Stimulated activated naive B cell treated with anti-CD40 and anti-IgM and Interleukin-4, amounts not matched to agents 10 μg/mL and 1 μg/mL and 100 μg/mL, for 72 hours (primary cell): ENCODE measurements at regions not wholly inside any gene's neighbourhood (a gene's known extent, or its start where the extent isn't known, plus 50 kb on each side); places are given as distances from the start of the nearest gene placed in this dataset.
"Not testable (repeated sequence)": the region's sequence is repeated elsewhere in the genome, so short reads cannot be mapped to it uniquely, and the experiment has no call there.

ENCODE experiments used
- ATAC-seq, 2 donors: fragments of 150-1000 bp; cut with Tn5 transposase; replicated peaks; 2 replicates each; pipeline ENCODE4 v1.10.0; 2021; ENCODE audit warnings: moderate library complexity in 1 of 2
- DNase-seq: peaks from one replicate; pipeline ENCODE4 v3.0.0; 2021
- H3K27ac Mint-ChIP-seq: one replicate; pipeline ENCODE4 v1.8.0; 2022; ENCODE audit warnings: mild to moderate bottlenecking, mixed read lengths
- H3K27me3 Mint-ChIP-seq, 2 donors: one replicate each; pipeline ENCODE4 v1.8.0; 2022; ENCODE audit warnings: mixed read lengths in 2 of 2
- H3K36me3 Mint-ChIP-seq, 2 donors: one replicate each; pipeline ENCODE4 v1.8.0; 2022; ENCODE audit warnings: mixed read lengths in 2 of 2, mild to moderate bottlenecking in 1 of 2
- H3K4me1 Mint-ChIP-seq, 2 donors: one replicate each; pipeline ENCODE4 v1.8.0; 2022; ENCODE audit warnings: mixed read lengths in 2 of 2, mild to moderate bottlenecking in 1 of 2
- H3K4me3 Mint-ChIP-seq, 2 donors: one replicate each; pipeline ENCODE4 v1.8.0; 2022; ENCODE audit warnings: mild to moderate bottlenecking in 2 of 2, mixed read lengths in 2 of 2, moderate library complexity in 1 of 2
- H3K9me3 Mint-ChIP-seq, 2 donors: one replicate each; pipeline ENCODE4 v1.8.0; 2022; ENCODE audit warnings: mixed read lengths in 2 of 2, mild to moderate bottlenecking in 1 of 2

DNA sequence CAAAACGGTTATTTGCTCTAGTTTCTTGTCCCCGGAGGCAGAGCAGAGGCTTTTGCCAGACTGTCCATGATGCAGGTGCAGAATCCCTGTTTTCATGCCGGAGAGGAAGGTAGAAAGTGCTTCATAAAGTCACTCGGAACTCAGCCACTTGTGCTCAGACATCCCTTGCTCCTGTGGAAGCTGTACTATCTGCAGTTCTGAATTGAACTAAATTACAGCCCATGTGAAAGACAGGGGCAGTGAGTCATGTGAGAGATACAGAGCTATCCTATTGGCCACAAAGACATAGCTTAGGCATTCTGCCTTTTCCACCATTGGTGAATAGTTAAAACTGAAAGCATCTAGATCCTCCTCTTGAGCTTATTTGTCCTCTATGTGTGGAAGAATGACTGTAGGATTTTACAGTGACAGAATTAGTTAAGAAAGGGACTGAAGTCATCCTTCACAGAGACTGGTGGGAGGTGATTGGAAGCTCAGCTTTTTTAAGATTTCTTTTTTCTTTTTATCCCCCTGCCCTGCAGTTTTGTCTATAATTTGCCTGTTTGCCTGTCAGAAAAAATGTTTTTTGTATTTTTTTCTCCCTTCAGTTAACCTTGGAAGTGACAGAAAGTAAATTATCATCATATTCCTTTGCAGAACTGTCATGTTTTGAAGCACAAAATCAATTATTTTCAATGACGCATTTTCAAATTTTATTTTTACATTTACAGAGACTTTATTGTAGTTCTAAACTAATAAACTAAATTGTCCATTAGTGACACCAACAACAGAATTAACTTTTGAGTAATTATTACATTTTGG, 298.6 kb downstream of the PTPRC start:
- peak overlapping the region in 1 of 2 donors; percentile 87 for H3K4me3 Mint-ChIP-seq
- ATAC-seq, result peak; percentile 94 to 96
- peaks cover 3 to 5% of the 10 kb centered on the region in 2 donors for H3K9me3 Mint-ChIP-seq
- peak overlapping the region; percentile 89 for H3K27ac Mint-ChIP-seq
- peaks cover 0 to 4% of the 10 kb centered on the region in 2 donors for H3K36me3 Mint-ChIP-seq
- peaks cover 3 to 19% of the 10 kb centered on the region in 2 donors for H3K4me1 Mint-ChIP-seq
- no peaks in the 10 kb centered on the region for H3K27me3 Mint-ChIP-seq
- DNase-seq, result peak; percentile 43

DNA sequence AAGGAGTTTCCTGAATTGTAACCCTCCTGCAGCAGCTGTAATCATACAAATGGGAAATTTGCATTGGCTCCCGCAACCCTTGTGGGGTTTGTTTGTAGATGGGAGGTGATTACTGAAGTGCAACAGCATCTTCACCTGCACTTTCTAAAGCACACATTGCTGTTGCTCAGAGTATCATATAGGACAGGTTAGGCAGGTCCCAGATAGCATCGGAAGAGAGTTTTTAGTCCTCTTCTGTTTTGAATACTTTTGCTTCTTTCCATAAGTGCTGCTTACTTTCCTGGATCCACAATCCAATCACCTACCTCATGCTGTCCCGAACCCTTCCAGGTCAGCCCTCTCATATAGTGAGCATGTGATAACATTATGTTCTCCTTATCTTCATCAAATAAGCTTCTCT, 300.4 kb downstream of the PTPRC start:
- Mint-ChIP-seq H3K4me3 (no peak overlapping the region), H3K4me1 (peaks cover 3 to 10% of the 10 kb centered on the region in 2 donors), H3K9me3 (peaks cover 3 to 5% of the 10 kb centered on the region in 2 donors), H3K27ac (no peak overlapping the region), H3K36me3 (peaks cover 0 to 4% of the 10 kb centered on the region in 2 donors), H3K27me3 (no peaks in the 10 kb centered on the region)
- DNase-seq (no peak), ATAC-seq (no peak)

DNA sequence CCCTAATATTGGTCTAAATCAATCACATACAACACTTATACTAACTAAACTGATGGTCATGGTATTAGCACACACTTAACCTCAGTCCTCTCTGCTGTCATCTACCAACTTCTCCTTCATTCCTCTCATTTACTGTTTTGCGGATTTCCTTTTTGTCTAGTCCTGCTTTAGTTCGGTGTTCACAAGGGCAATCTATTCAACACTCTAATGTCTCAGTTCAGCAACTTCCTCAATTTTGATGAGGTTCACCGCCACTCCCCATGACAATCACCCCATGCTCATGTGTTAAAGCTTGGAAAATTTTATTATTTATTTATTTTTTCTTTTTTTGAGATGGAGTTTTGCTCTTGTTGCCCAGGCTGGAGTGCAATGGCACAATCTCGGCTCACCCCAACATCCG, 301.1 kb downstream of the PTPRC start:
- Mint-ChIP-seq H3K4me3 (no peak overlapping the region), H3K36me3 (peaks cover 0 to 4% of the 10 kb centered on the region in 2 donors), H3K4me1 (peaks cover 3 to 10% of the 10 kb centered on the region in 2 donors), H3K27me3 (no peaks in the 10 kb centered on the region), H3K27ac (no peak overlapping the region), H3K9me3 (peaks cover 3 to 5% of the 10 kb centered on the region in 2 donors)
- ATAC-seq (no peak), DNase-seq (no peak)

DNA sequence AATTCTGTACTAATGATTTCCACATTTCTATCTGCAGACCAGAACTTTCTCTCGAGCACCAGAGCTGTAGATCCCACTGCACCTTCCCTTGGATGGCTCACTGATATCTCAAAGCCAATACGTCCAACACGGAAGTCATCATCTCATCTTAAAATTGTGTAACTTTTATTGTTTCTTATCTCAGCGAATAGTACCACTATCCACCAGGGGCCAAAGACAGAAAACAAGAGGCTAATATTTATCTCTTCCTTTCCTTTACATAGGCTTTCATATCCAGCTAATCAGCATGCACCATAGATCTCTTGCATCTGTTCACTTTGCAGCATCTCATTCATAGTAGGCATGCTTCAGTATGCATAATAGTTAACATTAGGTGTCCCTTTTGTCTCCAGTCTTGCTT, 303.6 kb downstream of the PTPRC start:
- H3K36me3 Mint-ChIP-seq, result peaks cover 0 to 4% of the 10 kb centered on the region in 2 donors
- no peak overlapping the region for H3K27ac Mint-ChIP-seq
- peaks cover 3 to 5% of the 10 kb centered on the region in 2 donors for H3K9me3 Mint-ChIP-seq
- ATAC-seq (no peak), DNase-seq (no peak)
- H3K27me3 Mint-ChIP-seq, result no peaks in the 10 kb centered on the region
- no peak overlapping the region for H3K4me3 Mint-ChIP-seq
- peaks cover 3 to 4% of the 10 kb centered on the region in 2 donors for H3K4me1 Mint-ChIP-seq

DNA sequence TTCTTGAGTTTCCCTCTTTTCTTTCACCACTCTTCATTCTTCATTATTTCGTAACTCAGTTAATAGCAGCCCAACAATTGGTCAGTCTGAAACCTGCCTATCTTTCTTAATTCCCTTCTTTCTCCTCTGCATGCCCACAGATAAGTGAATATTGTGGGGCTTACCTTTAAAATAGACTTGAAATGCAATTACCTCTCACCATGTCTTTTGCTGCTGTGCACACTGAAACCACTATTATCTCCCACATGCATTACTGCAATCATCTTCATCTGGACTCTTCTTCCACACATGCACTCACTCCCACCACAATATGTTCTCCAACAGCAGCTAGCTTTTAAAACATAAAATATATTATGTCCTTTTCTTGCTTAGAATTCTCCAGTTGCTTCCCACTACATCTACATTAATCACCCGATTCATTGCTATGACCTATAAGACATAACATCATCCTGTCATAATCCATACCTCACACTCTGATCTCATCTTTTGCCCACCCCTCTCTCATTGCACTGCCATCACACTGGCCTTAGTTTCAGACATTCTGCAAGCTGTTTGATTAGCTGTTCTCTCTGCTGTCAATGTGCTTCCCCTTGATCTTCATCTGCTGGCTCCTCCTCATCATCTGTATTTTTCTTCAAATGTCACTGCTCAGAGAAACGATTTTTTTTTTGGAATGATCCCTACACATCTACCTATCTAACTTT, 304.8 kb downstream of the PTPRC start:
- Mint-ChIP-seq H3K9me3 (peaks cover 3 to 5% of the 10 kb centered on the region in 2 donors), H3K27ac (no peak overlapping the region), H3K4me3 (no peak overlapping the region), H3K36me3 (peaks cover 0 to 4% of the 10 kb centered on the region in 2 donors), H3K27me3 (no peaks in the 10 kb centered on the region), H3K4me1 (peaks cover 0 to 3% of the 10 kb centered on the region in 2 donors)
- no peak for ATAC-seq
- no peak for DNase-seq

DNA sequence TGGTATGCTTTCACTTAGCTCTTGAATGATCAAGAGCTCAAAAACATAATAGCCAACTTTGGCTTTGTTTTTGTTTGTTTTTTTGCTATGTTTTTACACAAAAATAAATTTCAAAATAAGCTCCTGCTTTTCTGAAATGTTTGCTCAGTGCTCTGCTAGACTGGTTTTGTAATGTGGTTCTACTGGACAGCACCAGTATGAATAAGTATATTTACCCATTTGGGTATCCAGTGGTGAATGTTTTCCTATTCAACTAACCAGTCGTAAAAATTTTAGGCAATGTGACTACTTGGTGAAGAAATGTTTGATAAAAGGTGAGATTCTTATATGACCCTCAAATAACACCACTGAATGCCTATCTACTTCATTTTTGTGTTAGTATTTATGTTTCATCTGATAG, 308.6 kb downstream of the PTPRC start:
- DNase-seq, result no peak
- no peaks in the 10 kb centered on the region for H3K36me3 Mint-ChIP-seq
- H3K27me3 Mint-ChIP-seq, result no peaks in the 10 kb centered on the region
- H3K27ac Mint-ChIP-seq, result no peak overlapping the region
- H3K4me1 Mint-ChIP-seq, result peaks cover 0 to 1% of the 10 kb centered on the region in 2 donors
- no peak for ATAC-seq
- H3K4me3 Mint-ChIP-seq, result no peak overlapping the region
- H3K9me3 Mint-ChIP-seq, result no peaks in the 10 kb centered on the region

DNA sequence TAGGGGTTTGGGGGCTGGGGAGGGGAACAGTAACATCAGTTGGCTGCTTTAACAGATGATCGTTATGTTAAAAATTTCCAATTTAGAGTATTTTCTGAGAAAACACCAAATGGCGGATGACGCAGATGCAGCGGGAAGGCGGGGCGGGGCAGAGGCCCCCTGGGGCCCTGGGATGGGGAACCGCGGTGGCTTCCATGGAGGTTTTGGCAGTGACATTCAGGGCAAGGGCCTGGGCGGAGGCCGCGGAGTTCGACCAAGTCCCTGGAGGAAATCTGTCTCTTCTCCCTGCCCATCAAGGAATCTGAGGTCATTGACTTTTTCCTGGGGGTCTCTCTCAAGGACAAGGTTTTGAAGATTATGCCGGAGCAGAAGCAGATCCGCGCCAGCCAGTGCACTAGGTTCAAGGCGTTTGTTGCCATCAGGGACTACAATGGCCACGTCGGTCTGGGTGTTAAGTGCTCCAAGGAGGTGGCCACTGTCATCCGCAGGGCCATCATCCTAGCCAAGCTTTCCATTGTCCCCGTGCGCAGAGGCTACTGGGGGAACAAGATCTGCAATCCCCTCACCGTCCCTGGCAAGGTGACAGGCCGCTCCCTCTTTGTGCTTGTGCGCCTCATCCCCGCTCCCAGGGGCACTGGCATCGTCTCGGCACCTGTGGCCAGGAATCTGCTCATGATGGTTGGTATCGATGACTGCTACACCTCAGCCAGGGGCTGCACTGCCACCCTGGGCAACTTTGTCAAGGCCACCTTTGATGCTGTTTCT, 310.2 kb downstream of the PTPRC start:
- Mint-ChIP-seq H3K4me1 (peaks cover 2 to 11% of the 10 kb centered on the region in 2 donors), H3K27ac (no peak overlapping the region)

DNA sequence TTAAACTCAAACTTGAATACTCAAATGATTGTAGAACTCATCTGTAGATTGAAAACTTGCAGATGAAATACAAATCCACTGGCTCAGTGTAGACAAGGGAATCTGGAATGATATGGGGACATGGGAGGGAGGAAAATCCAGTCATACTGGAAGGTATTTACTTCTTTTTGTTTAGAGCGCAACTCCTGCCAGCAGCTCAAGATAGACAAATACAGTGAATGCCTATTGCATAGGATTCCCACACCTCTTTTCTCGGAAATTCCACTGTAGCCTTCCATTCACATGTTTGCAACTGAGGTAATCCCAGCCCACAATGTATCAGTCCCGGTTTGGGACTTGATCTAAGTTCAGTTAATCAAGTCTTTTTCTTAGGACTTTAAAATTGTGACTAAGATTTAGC, 311.2 kb downstream of the PTPRC start:
- ATAC-seq (no peak), DNase-seq (no peak)
- Mint-ChIP-seq H3K27ac (no peak overlapping the region), H3K4me1 (peaks cover 2 to 11% of the 10 kb centered on the region in 2 donors), H3K27me3 (no peaks in the 10 kb centered on the region), H3K4me3 (no peak overlapping the region), H3K36me3 (peaks cover 0 to 2% of the 10 kb centered on the region in 2 donors), H3K9me3 (peaks cover 3 to 4% of the 10 kb centered on the region in 2 donors)

More for the DNA sequence above, 310.2 kb downstream of the PTPRC start:
- Mint-ChIP-seq H3K4me3 (no peak overlapping the region), H3K36me3 (no peaks in the 10 kb centered on the region), H3K9me3 (peaks cover 0 to under 1% of the 10 kb centered on the region in 2 donors), H3K27me3 (no peaks in the 10 kb centered on the region)
- ATAC-seq (no peak), DNase-seq (no peak)

DNA sequence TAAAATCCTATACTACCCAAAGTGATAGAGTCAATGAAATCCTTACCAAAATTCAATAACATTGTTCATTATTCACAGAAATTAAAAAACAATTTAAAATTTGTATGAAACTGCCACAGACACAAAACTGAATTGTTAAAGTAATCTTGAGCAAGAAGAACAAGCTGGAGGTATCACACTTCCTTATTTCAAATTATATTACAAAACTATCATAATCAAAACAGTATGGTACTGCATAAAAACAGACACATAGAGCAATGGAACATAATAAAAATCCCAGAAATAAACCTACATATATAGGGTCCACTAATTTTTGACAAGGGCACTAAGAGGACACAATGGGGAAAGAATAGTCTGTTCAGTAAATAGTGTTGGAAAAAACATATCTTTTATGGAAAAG, 316.2 kb downstream of the PTPRC start:
- ATAC-seq (no peak), DNase-seq (no peak)
- no peaks in the 10 kb centered on the region for H3K27me3 Mint-ChIP-seq
- peaks cover 4% of the 10 kb centered on the region in 2 donors for H3K9me3 Mint-ChIP-seq
- H3K4me1 Mint-ChIP-seq, result peaks cover 3 to 19% of the 10 kb centered on the region in 2 donors
- peaks cover 0 to 4% of the 10 kb centered on the region in 2 donors for H3K36me3 Mint-ChIP-seq
- no peak overlapping the region for H3K4me3 Mint-ChIP-seq
- no peak overlapping the region for H3K27ac Mint-ChIP-seq

DNA sequence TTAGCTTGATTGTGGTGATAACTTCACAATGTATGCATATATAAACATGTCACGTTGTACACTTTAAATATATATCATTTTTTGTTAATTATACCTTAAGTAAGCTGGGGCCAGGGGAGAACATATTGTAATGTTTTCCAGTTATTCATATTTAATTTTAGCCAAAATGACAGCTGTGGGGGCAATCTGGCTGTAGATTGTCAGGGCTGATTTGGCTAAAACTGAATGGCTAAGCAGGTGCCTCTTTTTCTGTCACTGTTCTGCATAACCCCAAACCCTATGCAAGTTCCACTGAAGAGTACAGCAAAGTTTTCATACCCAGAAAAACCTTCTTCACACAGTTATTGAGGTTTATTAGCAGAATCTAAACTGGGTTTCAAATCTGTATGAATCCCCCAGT, 318.2 kb downstream of the PTPRC start:
- H3K27ac Mint-ChIP-seq, result no peak overlapping the region
- H3K4me1 Mint-ChIP-seq, result peaks cover 3 to 19% of the 10 kb centered on the region in 2 donors
- no peak overlapping the region for H3K4me3 Mint-ChIP-seq
- no peak for ATAC-seq
- no peaks in the 10 kb centered on the region for H3K27me3 Mint-ChIP-seq
- DNase-seq, result no peak
- H3K36me3 Mint-ChIP-seq, result peaks cover 0 to 4% of the 10 kb centered on the region in 2 donors
- H3K9me3 Mint-ChIP-seq, result peaks cover 4% of the 10 kb centered on the region in 2 donors

DNA sequence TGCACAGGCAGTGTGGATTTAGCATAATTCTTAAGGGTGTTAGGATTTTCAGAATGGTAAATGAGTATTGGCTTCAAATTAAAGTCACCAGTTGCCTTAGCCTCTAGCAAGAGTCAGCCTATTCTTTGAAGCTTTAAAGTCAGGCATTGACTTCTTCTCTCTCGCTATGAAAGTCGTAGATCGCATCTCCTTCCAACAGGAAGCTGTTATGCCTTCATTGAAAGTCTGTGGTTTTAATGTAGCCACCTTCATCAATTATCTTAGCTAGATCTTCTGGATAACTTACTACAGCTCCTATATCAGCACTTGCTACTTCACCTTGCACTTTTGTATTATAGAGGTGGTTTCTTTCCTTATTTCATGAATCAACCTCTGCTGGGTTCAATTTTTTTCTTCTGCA, 320.2 kb downstream of the PTPRC start:
- Mint-ChIP-seq H3K36me3 (peaks cover 0 to 4% of the 10 kb centered on the region in 2 donors), H3K9me3 (peaks cover 7 to 11% of the 10 kb centered on the region in 2 donors), H3K4me1 (peaks cover 1 to 8% of the 10 kb centered on the region in 2 donors), H3K4me3 (no peak overlapping the region), H3K27ac (no peak overlapping the region), H3K27me3 (no peaks in the 10 kb centered on the region)
- DNase-seq, result no peak
- no peak for ATAC-seq

DNA sequence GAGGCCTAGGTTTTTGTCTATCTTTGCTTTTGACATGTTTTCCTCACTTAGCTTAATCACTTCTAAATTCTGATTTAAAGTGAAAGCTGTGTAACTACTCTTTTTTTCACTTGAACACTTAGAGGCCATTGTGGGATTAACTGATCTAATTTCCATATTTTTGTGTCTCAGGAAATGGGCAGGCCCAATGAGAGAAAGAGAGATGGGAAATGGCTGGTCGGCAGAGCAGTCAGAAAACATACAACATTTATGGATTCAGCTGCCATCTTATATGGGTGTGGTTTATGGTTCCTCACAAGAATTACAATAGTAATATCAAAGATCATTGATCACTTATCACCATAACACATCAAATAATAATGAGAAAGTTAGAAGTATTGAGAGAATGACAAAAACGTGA, 320.8 kb downstream of the PTPRC start:
- ATAC-seq (no peak), DNase-seq (no peak)
- Mint-ChIP-seq H3K36me3 (peaks cover 0 to 2% of the 10 kb centered on the region in 2 donors), H3K27ac (no peak overlapping the region), H3K9me3 (peaks cover 5 to 10% of the 10 kb centered on the region in 2 donors), H3K4me3 (no peak overlapping the region), H3K4me1 (peaks cover 1 to 8% of the 10 kb centered on the region in 2 donors), H3K27me3 (no peaks in the 10 kb centered on the region)

DNA sequence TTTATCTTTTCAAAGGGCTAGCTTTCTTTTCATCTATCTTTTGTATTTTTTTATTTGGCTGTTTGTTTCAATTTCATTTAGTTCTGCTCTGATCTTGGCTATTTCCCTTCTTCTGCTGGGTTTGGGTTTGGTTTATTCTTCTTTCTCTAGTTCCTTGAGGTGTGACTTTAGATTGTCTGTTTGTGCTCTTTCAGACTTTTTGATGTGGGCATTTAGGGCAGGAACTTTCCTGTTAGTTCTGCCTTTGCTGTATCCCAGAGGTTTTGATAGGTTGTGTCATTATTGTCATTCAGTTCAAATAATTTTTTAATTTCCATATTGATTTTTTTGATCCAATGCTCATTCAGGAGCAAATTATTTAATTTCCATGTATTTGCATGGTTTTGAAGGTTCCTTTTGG, 325.0 kb downstream of the PTPRC start:
- H3K27ac Mint-ChIP-seq, H3K4me3 Mint-ChIP-seq, H3K27me3 Mint-ChIP-seq, ATAC-seq, DNase-seq: not testable (repeated sequence)
- Mint-ChIP-seq H3K9me3 (peaks cover 10 to 21% of the 10 kb centered on the region in 2 donors), H3K4me1 (peaks cover 6 to 14% of the 10 kb centered on the region in 2 donors), H3K36me3 (peaks cover 2 to 11% of the 10 kb centered on the region in 2 donors)

DNA sequence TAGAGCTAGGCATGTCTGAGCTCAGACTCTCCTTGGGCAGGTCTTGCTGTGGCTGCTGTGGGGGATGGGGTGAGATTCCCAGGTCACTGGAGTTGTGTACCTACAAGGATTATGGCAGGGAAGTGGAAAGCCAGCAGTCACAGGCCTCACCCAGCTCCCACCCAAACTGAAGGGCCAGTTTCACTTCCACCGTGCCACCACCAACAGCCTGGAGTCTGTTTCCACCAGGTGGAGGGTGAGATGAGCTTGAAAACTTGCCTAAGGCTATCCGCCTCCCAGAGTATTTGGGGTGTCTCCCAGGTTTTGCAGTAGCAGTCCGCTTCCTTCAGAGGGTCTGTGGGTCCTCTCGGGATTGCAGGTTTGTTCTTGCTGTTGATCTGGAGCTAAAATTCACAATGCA, 327.7 kb downstream of the PTPRC start:
- Mint-ChIP-seq H3K9me3 (peaks cover 12 to 21% of the 10 kb centered on the region in 2 donors), H3K27ac (no peak overlapping the region), H3K36me3 (peaks cover 2 to 11% of the 10 kb centered on the region in 2 donors), H3K4me3 (peak overlapping the region in 1 of 2 donors; percentile 23), H3K27me3 (no peaks in the 10 kb centered on the region), H3K4me1 (peaks cover 5 to 11% of the 10 kb centered on the region in 2 donors)
- DNase-seq (no peak), ATAC-seq (peak in 1 of 2 donors; percentile 48)
